Sigmoid colon (tissue), 6 donors: ENCODE measurements at regions not wholly inside any gene's neighbourhood (a gene's known extent, or its start where the extent isn't known, plus 50 kb on each side); places are given as distances from the start of the nearest gene placed in this dataset.

Experiments used
- DNase-seq: peaks from one replicate; pipeline ENCODE4 v3.0.0-alpha.2; 2019
- H3K27ac ChIP-seq, 4 donors: fragments of 200-600 bp; sonication (generic); one replicate each; pipeline ENCODE4 v1.5.1; 2016 to 2019; ENCODE audit warnings: mild to moderate bottlenecking in 1 of 4
- H3K27me3 ChIP-seq, 3 donors: fragments of 200-600 bp; sonication (generic); one replicate each; pipeline ENCODE4 v1.5.1; 2019; ENCODE audit warnings: mild to moderate bottlenecking in 1 of 3
- H3K36me3 ChIP-seq, 4 donors: fragments of 200-600 bp; sonication (generic); one replicate each; pipeline ENCODE4 v1.5.1; 2016 to 2019
- H3K4me1 ChIP-seq, 4 donors: fragments of 200-600 bp; sonication (generic); one replicate each; pipeline ENCODE4 v1.5.1; 2017 to 2019
- H3K4me3 ChIP-seq, 4 donors: fragments of 200-600 bp; sonication (generic); one replicate each; pipeline ENCODE4 v1.5.1; 2017 to 2019; ENCODE audit warnings: mild to moderate bottlenecking in 2 of 4, moderate library complexity in 1 of 4
- H3K9me3 ChIP-seq, 4 donors: fragments of 200-600 bp in 3 of 4; sonication (generic) in 3 of 4; one replicate each; pipeline versions ENCODE4 v1.5.1 to v1.6.1; 2013 to 2019
- EP300 ChIP-seq, 4 donors: sonication (generic); formaldehyde crosslinking; IDR thresholded peaks; one replicate each; pipeline ENCODE4 v1.6.1; 2017; ENCODE audit warnings: antibody characterized with exemption in 4 of 4
- POLR2A ChIP-seq, 2 donors: fragments of 450-650 bp; IDR thresholded peaks; one replicate each; pipeline ENCODE4 v1.6.1; 2016; ENCODE audit warnings: antibody characterized with exemption in 2 of 2, mild to moderate bottlenecking in 2 of 2, moderate library complexity in 2 of 2
- POLR2AphosphoS5 ChIP-seq, 4 donors: sonication (generic); formaldehyde crosslinking; IDR thresholded peaks; one replicate each; pipeline ENCODE4 v1.6.1; 2017; ENCODE audit warnings: antibody characterized with exemption in 4 of 4
- WGBS, 2 donors: extraction: QIAGEN DNeasy Blood & Tissue Kit; methylation state at CpG; one replicate each; pipeline ENCODE4 v1.1.7; 2013; 5-methylcytosine and 5-hydroxymethylcytosine counted together
- intact Hi-C: fragments of 100-400 bp; cut with DNase I; formaldehyde crosslinking; loops from one replicate; pipeline ENCODE4 v1.15.1; 2023
- TF ChIP-seq, protein P1 (sequence below), 4 experiments: fragments of 450-650 bp in 3 of 4; fragments of 200-600 bp in 1 of 4; IDR thresholded peaks; one replicate each; pipeline ENCODE4 v1.5.1; 2016 to 2019; ENCODE audit warnings: antibody characterized with exemption in 4 of 4, mild to moderate bottlenecking in 3 of 4, moderate library complexity in 2 of 4
- donor health status: healthy with polysubstance abuse.
- donor health status: healthy.

DNA sequence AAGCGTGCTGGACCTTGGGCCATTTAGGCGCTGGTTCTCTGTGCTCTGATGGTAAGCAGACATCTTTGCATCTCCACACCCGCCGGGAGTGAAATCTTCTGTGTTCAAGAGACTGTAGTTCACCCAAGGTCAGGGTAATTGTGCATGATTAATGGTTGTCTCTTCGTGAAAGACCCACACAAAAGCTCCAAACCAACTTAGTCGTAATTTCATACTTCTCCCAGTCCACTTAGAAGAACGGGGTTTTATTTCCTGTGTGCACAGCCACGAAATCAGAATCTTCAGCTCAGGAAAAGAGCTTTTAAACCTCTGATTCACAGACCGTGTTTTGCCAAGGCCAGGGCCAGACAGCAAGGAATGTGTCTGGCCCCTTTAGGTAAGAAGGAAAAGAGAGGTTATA, 640.9 kb downstream of the MED13L start:
- no peak overlapping the region for H3K27ac ChIP-seq
- WGBS, 2 donors, result 55 to 73% methylated on average over 9 of the region's 9 CpGs
- H3K4me3 ChIP-seq, result no peak overlapping the region
- TF ChIP-seq POLR2AphosphoS5 (IDR thresholded peaks at IDR 0.05) (no peak), EP300 (IDR thresholded peaks at IDR 0.05) (no peak), POLR2A (IDR thresholded peaks at IDR 0.05) (no peak)
- TF ChIP-seq, protein P1, sequence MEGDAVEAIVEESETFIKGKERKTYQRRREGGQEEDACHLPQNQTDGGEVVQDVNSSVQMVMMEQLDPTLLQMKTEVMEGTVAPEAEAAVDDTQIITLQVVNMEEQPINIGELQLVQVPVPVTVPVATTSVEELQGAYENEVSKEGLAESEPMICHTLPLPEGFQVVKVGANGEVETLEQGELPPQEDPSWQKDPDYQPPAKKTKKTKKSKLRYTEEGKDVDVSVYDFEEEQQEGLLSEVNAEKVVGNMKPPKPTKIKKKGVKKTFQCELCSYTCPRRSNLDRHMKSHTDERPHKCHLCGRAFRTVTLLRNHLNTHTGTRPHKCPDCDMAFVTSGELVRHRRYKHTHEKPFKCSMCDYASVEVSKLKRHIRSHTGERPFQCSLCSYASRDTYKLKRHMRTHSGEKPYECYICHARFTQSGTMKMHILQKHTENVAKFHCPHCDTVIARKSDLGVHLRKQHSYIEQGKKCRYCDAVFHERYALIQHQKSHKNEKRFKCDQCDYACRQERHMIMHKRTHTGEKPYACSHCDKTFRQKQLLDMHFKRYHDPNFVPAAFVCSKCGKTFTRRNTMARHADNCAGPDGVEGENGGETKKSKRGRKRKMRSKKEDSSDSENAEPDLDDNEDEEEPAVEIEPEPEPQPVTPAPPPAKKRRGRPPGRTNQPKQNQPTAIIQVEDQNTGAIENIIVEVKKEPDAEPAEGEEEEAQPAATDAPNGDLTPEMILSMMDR (IDR thresholded peaks at IDR 0.05), result no peak
- no peak for DNase-seq
- H3K36me3 ChIP-seq, result no peaks in the 10 kb centered on the region
- H3K4me1 ChIP-seq, result peaks cover 0 to 5% (median 0%) of the 10 kb centered on the region in 4 donors
- intact Hi-C loops, result loop anchor here (10.0 kb wide), 1 partner anchor 972 kb away; no protein-coding TSS in a partner anchor
- H3K27me3 ChIP-seq, result no peaks in the 10 kb centered on the region
- H3K9me3 ChIP-seq, result no peaks in the 10 kb centered on the region

DNA sequence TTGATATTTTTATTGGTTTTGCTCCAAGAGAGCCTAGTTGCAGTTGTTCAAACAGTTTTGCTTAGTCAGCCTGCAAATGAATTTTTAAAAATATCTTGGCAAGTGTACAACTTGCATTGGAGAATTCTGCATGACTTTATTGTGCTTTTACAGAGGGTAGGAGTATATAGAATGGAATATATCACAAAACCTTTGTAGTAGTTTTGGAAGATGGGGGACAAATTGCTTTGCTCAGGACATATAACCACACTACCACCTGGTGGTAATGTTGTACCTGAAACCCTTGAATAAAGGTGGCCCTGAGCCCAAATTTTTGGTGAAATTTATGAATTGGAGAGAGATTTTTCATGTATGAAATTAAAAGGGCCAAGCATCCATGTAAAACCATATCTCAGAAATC, 645.2 kb downstream of the MED13L start:
- TF ChIP-seq POLR2A (IDR thresholded peaks at IDR 0.05) (no peak), POLR2AphosphoS5 (IDR thresholded peaks at IDR 0.05) (no peak)
- peaks cover 0 to 5% (median 0%) of the 10 kb centered on the region in 4 donors for H3K4me1 ChIP-seq
- DNase-seq, result no peak
- H3K9me3 ChIP-seq, result no peaks in the 10 kb centered on the region
- no peaks in the 10 kb centered on the region for H3K27me3 ChIP-seq
- intact Hi-C loops, result loop anchor here (10.0 kb wide), 1 partner anchor 968 kb away; no protein-coding TSS in a partner anchor
- H3K4me3 ChIP-seq, result no peak overlapping the region
- no peak overlapping the region for H3K27ac ChIP-seq
- no peaks in the 10 kb centered on the region for H3K36me3 ChIP-seq

DNA sequence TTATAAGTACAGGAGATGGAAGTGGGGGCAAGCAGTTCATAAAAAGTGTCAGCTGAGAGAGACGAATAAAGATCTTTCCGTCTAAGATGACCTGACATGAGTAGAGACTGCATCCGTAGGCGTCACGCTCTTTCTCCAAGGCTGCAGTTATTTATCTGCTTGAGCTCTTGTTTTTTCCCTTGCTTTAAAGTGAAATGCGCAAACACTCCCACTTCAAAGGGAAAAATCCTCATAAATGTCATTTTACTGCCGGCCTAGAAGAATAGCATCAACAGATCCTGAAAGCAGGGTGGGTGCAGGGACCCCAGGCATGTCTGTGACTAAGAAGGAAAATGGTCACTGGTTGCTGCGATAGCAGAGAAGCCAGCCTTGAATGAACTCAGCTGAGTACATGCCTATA, 647.4 kb downstream of the MED13L start:
- no peak for DNase-seq
- 73 to 87% methylated on average over 8 of the region's 8 CpGs for WGBS, 2 donors
- no peak for TF ChIP-seq POLR2AphosphoS5 (IDR thresholded peaks at IDR 0.05)
- TF ChIP-seq POLR2A (IDR thresholded peaks at IDR 0.05), result no peak
- TF ChIP-seq, protein P1 (IDR thresholded peaks at IDR 0.05), result no peak
- no peaks in the 10 kb centered on the region for H3K27me3 ChIP-seq
- peaks cover 0 to 3% (median 0%) of the 10 kb centered on the region in 4 donors for H3K9me3 ChIP-seq
- intact Hi-C loops, result loop anchor here (10.0 kb wide), 1 partner anchor 965 kb away; no protein-coding TSS in a partner anchor
- H3K4me1 ChIP-seq, result no peaks in the 10 kb centered on the region
- H3K36me3 ChIP-seq, result no peaks in the 10 kb centered on the region
- no peak overlapping the region for H3K27ac ChIP-seq
- no peak overlapping the region for H3K4me3 ChIP-seq

DNA sequence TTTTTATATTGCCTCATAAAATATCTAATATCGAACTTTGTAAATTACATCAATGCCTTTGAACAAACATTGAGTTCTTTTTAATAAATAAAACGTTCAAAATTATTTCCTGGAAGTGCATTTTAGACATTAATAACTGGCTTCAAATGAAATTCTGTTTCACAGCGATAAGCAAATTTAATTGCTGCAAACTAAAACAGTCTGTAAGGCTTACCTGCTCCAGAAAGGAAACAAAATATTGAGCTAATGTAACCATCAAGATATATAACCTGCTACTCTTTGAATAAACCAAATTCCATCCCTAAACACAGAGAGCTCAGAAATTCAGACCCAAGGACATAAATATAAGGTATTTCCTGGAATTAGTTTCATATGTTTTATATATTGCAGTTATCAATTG, 651.3 kb downstream of the MED13L start:
- Histone ChIP-seq H3K4me1 (no peaks in the 10 kb centered on the region), H3K27me3 (peaks cover 0 to 4% (median 0%) of the 10 kb centered on the region in 3 donors), H3K36me3 (no peaks in the 10 kb centered on the region), H3K9me3 (peaks cover 0 to 5% (median 0%) of the 10 kb centered on the region in 4 donors), H3K4me3 (no peak overlapping the region), H3K27ac (no peak overlapping the region)
- WGBS, 2 donors, result 64 to 72% methylated on average over 3 of the region's 3 CpGs
- DNase-seq, result no peak
- TF ChIP-seq POLR2AphosphoS5 (IDR thresholded peaks at IDR 0.05), result no peak
- TF ChIP-seq, protein P1 (IDR thresholded peaks at IDR 0.05), result no peak
- no peak for TF ChIP-seq POLR2A (IDR thresholded peaks at IDR 0.05)
- TF ChIP-seq EP300 (IDR thresholded peaks at IDR 0.05), result no peak
- intact Hi-C loops, result no loop called here

DNA sequence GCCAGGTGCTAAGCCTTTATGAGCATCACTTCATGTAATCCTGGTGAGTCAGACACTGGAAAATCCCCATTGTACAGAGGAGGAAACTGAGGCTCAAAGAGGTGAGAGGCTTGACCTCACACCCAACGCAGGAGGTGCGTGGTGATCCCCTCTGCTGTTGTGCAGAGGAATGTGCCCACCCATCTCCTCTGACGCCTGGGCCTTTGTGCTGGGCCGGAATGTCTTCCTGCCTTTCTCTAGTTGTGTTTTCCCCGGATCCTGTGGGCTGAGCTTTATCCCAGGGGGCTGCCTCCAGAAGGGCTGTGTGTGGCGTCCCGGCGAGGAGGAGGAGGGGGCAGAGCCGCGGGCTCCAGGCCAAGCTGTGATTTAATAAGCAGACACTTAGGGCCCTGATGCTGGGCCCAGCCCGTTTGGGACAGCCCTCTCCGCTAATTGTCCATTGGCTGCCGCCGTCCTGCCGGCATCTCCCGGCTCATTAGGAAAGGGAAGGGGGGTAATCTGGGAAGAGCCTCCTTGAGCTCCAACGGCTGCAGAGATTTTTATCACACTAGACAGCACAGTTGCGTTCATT, 653.6 kb downstream of the MED13L start:
- TF ChIP-seq POLR2AphosphoS5 (IDR thresholded peaks at IDR 0.05), result no peak
- no peak for TF ChIP-seq EP300 (IDR thresholded peaks at IDR 0.05)
- TF ChIP-seq, protein P1 (IDR thresholded peaks at IDR 0.05), result no peak
- TF ChIP-seq POLR2A (IDR thresholded peaks at IDR 0.05), result no peak
- intact Hi-C loops, result no loop called here
- 33 to 83% methylated on average over 18 of the region's 18 CpGs for WGBS, 2 donors
- peaks cover 0 to 9% (median 0%) of the 10 kb centered on the region in 3 donors for H3K27me3 ChIP-seq
- DNase-seq, result no peak
- H3K27ac ChIP-seq, result peak overlapping the region in 1 of 4 donors; percentile 6
- no peaks in the 10 kb centered on the region for H3K4me1 ChIP-seq
- H3K4me3 ChIP-seq, result no peak overlapping the region
- H3K9me3 ChIP-seq, result peaks cover 0 to 5% (median 0%) of the 10 kb centered on the region in 4 donors
- no peaks in the 10 kb centered on the region for H3K36me3 ChIP-seq
